ENCODE measurements at regions not wholly inside any gene's neighbourhood (a gene's known extent, or its start where the extent isn't known, plus 50 kb on each side); places are given as distances from the start of the nearest gene placed in this dataset.

GRCh38 chr13:66159511-66159910, 1070.6 kb downstream of the PCDH9 start (continued):
- no peak for TF ChIP-seq ZSCAN29 (IDR thresholded peaks at IDR 0.05)

- H3K9me3 ChIP-seq (replicated peaks; ENCODE audit: control insufficient read depth, insufficient read depth, low read length): no peaks in the 10 kb centered on the region
- H3K9ac ChIP-seq (ENCODE audit: control insufficient read depth, insufficient read depth, low read length): no peak overlapping the region
- no TSS peak for BruUV-seq (replicated peaks)
- 0% methylated on average over 1 of the region's 1 CpG for WGBS (ENCODE audit: insufficient coverage, insufficient replicate concordance, low lambda C conversion rate, missing lambda C conversion rate)
- FAIRE-seq: no peak
- no peak overlapping the region for H3K27ac ChIP-seq (ENCODE audit: control insufficient read depth, insufficient read depth)
- H4K20me1 ChIP-seq (ENCODE audit: control insufficient read depth, insufficient read depth): no peaks in the 10 kb centered on the region
- H3K27me3 ChIP-seq (replicated peaks in 1 of 2; ENCODE audit: control insufficient read depth in 2 of 2, insufficient read depth in 2 of 2, low read length in 1 of 2): no peaks in the 10 kb centered on the region
- ChIA-PET SMC1A (ENCODE audit: uncharacterized antibody, unreplicated experiment) (no interaction called here), CTCF (no interaction called here), POLR2A (no interaction called here), RAD21 (ENCODE audit: unreplicated experiment) (interaction anchor here (0.6 kb wide), 1 partner anchor 15 kb away, joined by 3 read pairs; no protein-coding TSS in a partner anchor)
- no peak overlapping the region for H3K4me2 ChIP-seq (ENCODE audit: control insufficient read depth, insufficient read depth)
- H3K36me3 ChIP-seq (ENCODE audit: control insufficient read depth in 2 of 2, insufficient read depth in 2 of 2, low read length in 1 of 2): no peaks in the 10 kb centered on the region
- ATAC-seq: no peak
- no peak overlapping the region for H3K4me3 ChIP-seq
- TF ChIP-seq SUZ12 (IDR thresholded peaks at IDR 0.05; ENCODE audit: unreplicated experiment) (no peak), ATF2 (IDR thresholded peaks at IDR 0.05; ENCODE audit: low read length) (no peak), IKZF2 (IDR thresholded peaks at IDR 0.05) (no peak), DPF2 (IDR thresholded peaks at IDR 0.05) (no peak), HSF1 (IDR thresholded peaks at IDR 0.05; ENCODE audit: low read depth, low read length) (no peak), SIN3A (IDR thresholded peaks at IDR 0.05; ENCODE audit: low read depth, low read length) (no peak)
- no peaks in the 10 kb centered on the region for H3K4me1 ChIP-seq (ENCODE audit: control insufficient read depth, insufficient read depth, low read length)
- H2AFZ ChIP-seq (ENCODE audit: control insufficient read depth, low read depth, low read length): no peak overlapping the region
- in situ Hi-C loops (cut with MboI): no loop called here
- DNase-seq (ENCODE audit: low read depth, low spot score): no peak
- no peaks in the 10 kb centered on the region for H3K79me2 ChIP-seq (ENCODE audit: control insufficient read depth, insufficient read depth, low read length)
- intact Hi-C loops (cut with micrococcal nuclease; ENCODE audit: unreplicated experiment): no loop called here
Measured at GRCh38 chr13:66154976-66155375, 1075.2 kb downstream of the PCDH9 start.
